Stimulated activated CD4-positive, alpha-beta T cell treated with anti-CD3 and anti-CD28 coated beads, Interleukin-1b, Interleukin-23, amount 100 ng/mL, for 24 hours (primary cell): ENCODE measurements at regions not wholly inside any gene's neighbourhood (a gene's known extent, or its start where the extent isn't known, plus 50 kb on each side); places are given as distances from the start of the nearest gene placed in this dataset.

Source experiments
- DNase-seq, 4 experiments: peaks; one replicate each; pipeline ENCODE4 v3.0.0-alpha.2; 2020; ENCODE audit warnings: low read depth in 4 of 4, low spot score in 1 of 4

DNA sequence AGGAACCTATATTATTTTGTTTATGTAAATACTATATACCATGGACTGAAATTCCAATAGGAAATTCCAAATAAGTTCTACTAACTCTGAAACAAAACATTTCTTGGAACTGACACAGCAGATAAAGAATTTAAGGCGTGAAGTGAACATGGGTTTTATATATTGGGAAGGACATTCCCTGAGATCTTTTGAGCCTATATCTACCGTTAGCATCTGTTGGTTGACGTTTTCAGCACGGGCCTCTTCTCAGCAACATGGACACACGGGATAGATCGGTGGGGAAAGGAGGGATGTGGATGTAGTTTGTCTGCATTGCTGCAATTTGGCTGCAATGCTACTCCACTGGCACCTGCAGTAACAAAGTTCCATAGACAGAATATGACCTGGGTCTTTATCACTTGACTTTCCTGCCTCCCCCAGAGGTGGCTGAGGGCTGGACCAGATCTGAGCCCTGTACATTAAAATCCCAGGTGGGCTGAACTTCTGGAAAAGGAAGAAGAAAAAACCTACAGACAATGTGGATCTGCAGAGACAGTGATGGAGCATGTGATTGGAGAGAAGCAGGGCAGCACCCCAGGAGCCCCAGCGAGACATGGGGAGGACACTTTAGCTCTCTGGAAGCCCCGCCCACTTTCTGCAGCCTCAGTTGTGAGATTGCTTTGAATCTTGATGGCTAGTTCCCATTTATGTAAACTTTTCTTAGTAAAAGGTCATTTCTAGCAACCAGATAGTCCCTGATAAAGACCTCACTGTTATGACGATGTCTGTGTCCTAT, 91.2 kb upstream of the CPEB4 start:
- no peak for DNase-seq

- DNase-seq: no peak
These were observed 89.9 kb upstream of the CPEB4 start for GRCh38 chr5:173798127-173798810.

- DNase-seq: no peak
These were observed 87.8 kb upstream of the CPEB4 start for GRCh38 chr5:173800340-173800739.

DNA sequence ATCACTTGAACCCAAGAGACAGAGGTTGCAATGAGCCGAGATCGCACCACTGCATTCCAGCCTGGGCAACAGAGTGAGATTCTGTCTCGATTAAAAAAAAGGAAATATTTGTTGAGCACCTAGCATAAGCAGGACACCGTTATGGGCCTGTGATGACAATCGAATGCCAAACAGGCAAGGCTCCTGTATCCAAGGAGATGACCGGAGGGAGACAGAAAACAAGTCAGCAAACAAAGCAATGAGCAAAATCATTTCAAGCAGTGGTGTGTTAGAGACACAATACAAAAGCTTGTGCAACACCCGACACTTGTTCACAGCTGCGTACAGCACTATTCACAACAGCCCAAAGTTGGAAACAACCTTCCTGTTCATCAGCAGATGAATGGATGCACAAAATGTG, 87.1 kb upstream of the CPEB4 start:
- no peak for DNase-seq

GRCh38 chr5:173802670-173803165, 85.4 kb upstream of the CPEB4 start:
- no peak for DNase-seq

- DNase-seq: no peak
These were observed 83.6 kb upstream of the CPEB4 start for GRCh38 chr5:173804579-173804978.

GRCh38 chr5:173806270-173807035, 81.7 kb upstream of the CPEB4 start:
- DNase-seq: no peak

- DNase-seq: no peak
These were observed 80.9 kb upstream of the CPEB4 start for GRCh38 chr5:173807181-173807655.

DNA sequence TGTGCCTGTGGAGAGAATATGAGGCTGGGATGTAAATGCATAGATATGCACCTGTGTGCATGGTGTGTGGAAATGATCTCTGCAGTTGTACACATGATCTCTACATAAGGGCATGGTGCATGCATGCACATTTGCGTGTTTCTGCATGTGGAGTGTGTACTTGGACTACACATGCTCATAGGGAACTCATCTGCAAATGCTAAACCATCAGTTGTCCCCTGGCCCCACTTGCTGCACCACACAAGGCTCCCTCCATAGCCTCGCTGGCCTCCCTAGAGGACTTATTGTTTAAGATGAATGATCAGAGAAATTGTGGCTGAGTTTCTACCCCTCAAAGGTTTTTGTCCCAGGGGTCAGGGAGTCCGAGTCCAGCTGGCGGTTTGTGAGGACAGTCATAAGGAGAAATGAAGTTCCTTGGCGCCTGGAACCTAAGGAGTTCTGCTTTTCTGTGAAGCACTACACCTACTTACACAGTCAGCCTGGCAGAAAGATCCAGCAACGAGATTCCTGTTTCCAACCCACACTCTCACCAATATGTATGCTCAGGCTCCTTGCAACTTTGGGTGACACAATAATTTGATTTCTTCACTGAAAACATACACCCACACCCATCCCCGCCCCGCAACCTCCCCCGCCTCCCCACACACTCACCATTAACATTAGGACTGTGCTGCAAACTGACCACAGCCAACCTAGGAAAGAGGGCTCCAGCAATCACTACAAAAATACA, 79.9 kb upstream of the CPEB4 start:
- DNase-seq: no peak

DNA sequence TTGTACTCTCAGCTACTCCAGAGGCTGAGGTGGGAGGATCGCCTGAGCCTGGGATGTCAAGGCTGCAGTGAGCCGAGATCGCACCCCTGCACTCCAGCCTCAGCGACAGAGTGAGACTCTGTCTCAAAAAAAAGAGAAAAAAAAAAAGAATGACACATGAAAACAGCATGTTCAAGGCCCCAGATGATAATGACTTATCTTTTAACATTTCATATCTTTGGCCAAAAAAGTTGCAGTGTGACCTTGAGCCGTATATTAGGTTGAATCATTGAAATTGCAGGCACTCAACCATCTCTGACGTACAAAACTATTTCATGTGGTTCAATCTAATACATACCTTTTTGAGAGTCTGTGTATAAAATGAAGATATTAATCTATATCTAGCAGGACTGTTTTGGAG, 79.1 kb upstream of the CPEB4 start:
- DNase-seq: no peak

DNA sequence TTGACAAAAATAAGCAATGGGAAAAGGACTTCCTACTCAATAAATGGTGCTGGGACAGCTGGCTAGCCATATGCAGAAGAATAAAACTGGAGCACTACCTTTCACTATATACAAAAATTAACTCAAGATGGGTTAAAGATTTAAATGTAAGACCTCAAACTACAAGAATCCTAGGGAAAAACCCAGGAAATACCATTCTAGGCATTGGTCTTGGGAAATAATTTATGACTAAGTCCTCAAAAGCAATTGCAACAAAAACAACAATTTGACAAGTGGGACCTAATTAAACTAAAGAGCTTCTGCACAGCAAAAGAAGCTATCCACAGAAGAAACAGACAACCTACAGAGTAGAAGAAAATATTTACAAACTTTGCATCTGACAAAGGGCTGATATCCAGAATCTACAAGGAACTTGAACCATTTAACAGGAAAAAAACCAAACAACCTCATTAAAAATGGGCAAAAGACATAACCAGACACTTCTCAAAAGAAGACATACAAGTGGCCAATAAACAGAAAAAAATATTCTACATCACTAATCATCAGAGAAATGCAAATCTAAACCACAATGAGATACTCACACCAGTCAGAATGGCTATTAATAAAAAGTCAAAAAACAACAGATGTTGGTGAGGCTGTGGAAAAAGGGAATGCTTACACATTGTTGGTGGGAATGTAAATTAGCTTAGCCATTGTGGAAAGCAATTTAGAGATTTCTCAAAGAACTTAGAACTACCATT, 75.2 kb upstream of the CPEB4 start:
- no peak for DNase-seq

GRCh38 chr5:173814053-173814452, 74.1 kb upstream of the CPEB4 start:
- DNase-seq: no peak

GRCh38 chr5:173815571-173815970, 72.6 kb upstream of the CPEB4 start:
- DNase-seq: no peak

- DNase-seq: no peak
These were observed 71.4 kb upstream of the CPEB4 start for GRCh38 chr5:173816728-173817127.

GRCh38 chr5:173817561-173817960, 70.6 kb upstream of the CPEB4 start:
- DNase-seq: no peak

- no peak for DNase-seq
These were observed 68.6 kb upstream of the CPEB4 start for GRCh38 chr5:173819521-173819920.

DNA sequence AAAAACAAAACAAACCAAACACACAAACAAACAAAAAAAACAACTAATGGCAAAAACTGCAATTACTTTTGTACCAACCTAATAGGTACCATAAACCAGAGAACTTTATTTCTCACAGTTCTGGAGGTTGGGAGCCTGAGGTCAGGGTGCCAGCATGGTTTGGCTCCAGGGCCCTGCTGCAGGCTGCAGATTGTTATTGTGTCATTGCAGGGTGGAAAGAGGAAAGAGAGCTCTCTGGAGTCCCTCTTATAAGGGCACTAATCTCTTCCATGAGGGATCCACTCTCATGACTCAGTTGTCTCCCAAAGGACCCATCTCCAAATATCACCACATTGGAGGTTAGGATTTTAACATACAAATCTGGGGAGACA, 64.9 kb upstream of the CPEB4 start:
- DNase-seq: no peak

GRCh38 chr5:173823721-173824567, 64.2 kb upstream of the CPEB4 start:
- DNase-seq: no peak

DNA sequence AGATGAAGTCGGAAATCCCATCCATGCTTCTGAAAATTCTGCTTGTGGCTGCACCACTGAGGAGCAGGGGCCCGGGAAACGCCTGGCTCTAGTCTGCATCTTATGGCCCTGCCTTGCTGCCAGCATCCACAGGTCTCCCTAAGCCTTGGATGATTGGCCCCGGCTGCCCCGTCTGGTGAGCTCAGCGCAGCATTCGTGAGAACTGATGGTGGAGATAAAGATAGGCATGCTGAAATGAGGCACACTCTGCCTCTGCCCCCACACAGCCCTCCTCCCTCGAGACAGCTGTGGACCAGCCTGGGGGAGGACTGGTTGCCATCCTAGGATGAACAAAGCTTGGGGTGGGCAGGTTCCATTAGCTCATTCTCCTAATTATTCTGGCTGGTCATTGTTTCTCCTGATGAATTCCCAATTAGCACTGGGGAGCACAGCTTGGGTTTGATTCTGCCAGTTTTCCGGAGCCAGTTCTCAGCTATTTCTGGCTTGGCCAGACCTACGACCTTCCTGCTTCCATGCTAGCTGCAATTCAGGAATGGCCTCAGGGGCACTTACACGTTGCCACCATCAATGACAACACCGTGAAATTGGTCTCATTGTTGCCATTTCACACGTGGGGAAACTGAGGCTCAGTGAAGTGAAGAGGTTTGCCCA, 62.8 kb upstream of the CPEB4 start:
- no peak for DNase-seq
